ENCODE measurements at regions not wholly inside any gene's neighbourhood (a gene's known extent, or its start where the extent isn't known, plus 50 kb on each side); places are given as distances from the start of the nearest gene placed in this dataset.

- TF ChIP-seq EMX1 (CRISPR knock-in tag; IDR thresholded peaks at IDR 0.05) (no peak), PREB (CRISPR knock-in tag; IDR thresholded peaks at IDR 0.05; ENCODE audit: borderline replicate concordance) (no peak), USF2 (CRISPR knock-in tag; IDR thresholded peaks at IDR 0.05) (no peak), GTF2I (CRISPR knock-in tag; conservative IDR thresholded peaks at IDR 0.05) (no peak)
Observed at GRCh38 chr10:20405761-20406160, 491.4 kb downstream of the NEBL start (continued).

- no peak for ATAC-seq
- no peak overlapping the region for H3K4me3 Mint-ChIP-seq
- TF ChIP-seq ARID4B (CRISPR knock-in tag; IDR thresholded peaks at IDR 0.05; ENCODE audit: borderline replicate concordance) (no peak), ATF1 (CRISPR knock-in tag; IDR thresholded peaks at IDR 0.05) (no peak), IRF1 (CRISPR knock-in tag; IDR thresholded peaks at IDR 0.05) (no peak), ELF4 (CRISPR knock-in tag; IDR thresholded peaks at IDR 0.05; ENCODE audit: low read depth) (no peak), CREB1 (CRISPR knock-in tag; IDR thresholded peaks at IDR 0.05) (no peak), ZBTB21 (CRISPR knock-in tag; IDR thresholded peaks at IDR 0.05; ENCODE audit: borderline replicate concordance) (no peak), ZNF671 (CRISPR knock-in tag; IDR thresholded peaks at IDR 0.05) (no peak), USF2 (CRISPR knock-in tag; IDR thresholded peaks at IDR 0.05) (no peak), ATF3 (CRISPR knock-in tag; conservative IDR thresholded peaks at IDR 0.05) (no peak), CTCF (IDR thresholded peaks at IDR 0.05) (no peak), TCF7 (CRISPR knock-in tag; IDR thresholded peaks at IDR 0.05; ENCODE audit: low read depth) (no peak), JAZF1 (CRISPR knock-in tag; IDR thresholded peaks at IDR 0.05) (no peak), OVOL2 (CRISPR knock-in tag; IDR thresholded peaks at IDR 0.05; ENCODE audit: borderline replicate concordance) (no peak), ZNF281 (CRISPR knock-in tag; IDR thresholded peaks at IDR 0.05) (no peak), PRRX2 (CRISPR knock-in tag; IDR thresholded peaks at IDR 0.05) (no peak), ERG (CRISPR knock-in tag; IDR thresholded peaks at IDR 0.05) (no peak)
- POLR2A ChIA-PET, result no interaction called here
- no peaks in the 10 kb centered on the region for H3K36me3 Mint-ChIP-seq
- H3K27me3 Mint-ChIP-seq (ENCODE audit: low read depth), result no peaks in the 10 kb centered on the region
- no peaks in the 10 kb centered on the region for H3K9me3 Mint-ChIP-seq
- DNase-seq (ENCODE audit: low spot score), result no peak
- CTCF ChIA-PET, result no interaction called here
- H3K27ac Mint-ChIP-seq, result no peak overlapping the region
- H3K4me1 Mint-ChIP-seq, result peaks cover 15% of the 10 kb centered on the region
Observed at GRCh38 chr10:20405050-20405449, 492.1 kb downstream of the NEBL start.

All from WTC11 (cell line).